Activated T-helper 9 cell treated with anti-CD3 and anti-CD28 coated beads, Interleukin-2, amount 50 U/mL, for 16 hours (primary cell): ENCODE measurements at regions not wholly inside any gene's neighbourhood (a gene's known extent, or its start where the extent isn't known, plus 50 kb on each side); places are given as distances from the start of the nearest gene placed in this dataset.
"Not testable (repeated sequence)": the region's sequence is repeated elsewhere in the genome, so short reads cannot be mapped to it uniquely, and the experiment has no call there.

Source experiments
- DNase-seq: peaks from one replicate; pipeline ENCODE4 v3.0.0-alpha.2; 2020; ENCODE audit warnings: low read depth

DNA sequence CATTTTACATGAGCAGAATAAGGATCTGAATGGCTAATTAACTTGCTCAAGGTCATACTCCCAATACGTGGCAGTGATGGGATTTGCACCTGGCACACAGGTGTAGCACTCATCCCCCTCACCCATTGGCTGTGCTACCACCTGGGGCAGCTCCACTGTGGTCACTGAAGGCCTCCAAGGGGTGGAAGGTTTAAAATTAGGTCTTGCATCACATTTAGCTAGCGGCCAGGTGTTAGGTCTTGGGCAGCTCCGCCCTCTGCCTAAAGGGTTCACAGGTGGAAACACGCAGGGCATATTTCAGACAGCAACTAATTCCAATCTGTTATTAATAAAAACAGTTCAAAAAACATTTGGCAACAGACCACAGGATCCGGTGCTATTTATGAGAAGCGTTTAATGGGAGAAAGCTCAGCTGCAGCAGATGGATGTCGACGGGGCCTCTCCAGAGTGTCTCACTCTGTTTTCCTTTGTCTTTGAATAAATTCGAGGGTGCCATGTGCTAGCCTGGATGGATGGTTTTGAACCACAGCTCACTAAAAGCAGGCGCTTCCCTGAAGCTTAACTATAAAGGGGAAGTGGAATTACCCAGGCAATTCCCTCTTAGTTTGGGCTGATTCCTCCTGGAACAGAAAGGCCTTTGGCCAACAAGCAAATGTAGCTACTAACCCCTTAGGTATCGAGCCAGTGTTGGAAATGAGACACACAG, 1017.6 kb downstream of the TYW1 start:
- DNase-seq: no peak

DNA sequence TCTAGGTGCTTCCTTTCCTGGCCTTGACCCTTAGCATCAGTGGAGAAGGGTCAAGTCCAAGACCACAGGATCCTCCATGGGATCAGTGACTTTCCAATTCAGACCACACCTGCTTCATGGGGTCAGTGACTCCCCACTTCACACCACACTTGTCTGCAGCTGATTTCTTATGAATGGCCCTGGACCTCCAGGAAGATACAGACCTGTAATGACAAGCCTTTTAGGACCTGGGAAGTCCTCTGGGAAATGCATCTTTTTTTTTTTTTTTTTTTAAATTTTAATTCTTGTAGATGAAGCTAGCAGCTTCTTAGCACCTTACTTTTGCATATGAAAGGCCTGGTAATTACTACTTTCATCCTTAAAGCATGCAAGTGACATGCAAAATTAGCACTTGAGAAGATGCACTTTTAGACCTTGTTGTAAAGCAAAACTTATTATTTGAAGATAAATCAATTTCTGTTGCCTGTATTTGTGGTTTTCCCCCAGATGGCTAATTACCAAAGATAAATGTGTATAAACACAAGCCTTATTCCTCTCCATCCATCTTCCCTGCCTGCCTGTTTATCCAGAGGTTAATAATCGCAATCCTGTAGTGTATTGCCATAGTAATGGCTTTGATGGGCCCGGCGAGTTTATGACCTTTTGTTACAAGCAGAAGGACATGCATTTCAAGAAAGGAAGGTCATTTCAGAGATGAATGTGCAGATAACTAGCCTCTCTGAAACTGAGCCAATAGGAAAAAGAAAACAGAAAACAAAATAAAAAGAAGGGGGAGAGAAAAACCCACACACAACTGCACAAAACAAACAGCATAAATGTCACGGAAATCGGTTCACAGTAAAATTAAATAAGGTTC, 1018.7 kb downstream of the TYW1 start:
- no peak for DNase-seq

DNA sequence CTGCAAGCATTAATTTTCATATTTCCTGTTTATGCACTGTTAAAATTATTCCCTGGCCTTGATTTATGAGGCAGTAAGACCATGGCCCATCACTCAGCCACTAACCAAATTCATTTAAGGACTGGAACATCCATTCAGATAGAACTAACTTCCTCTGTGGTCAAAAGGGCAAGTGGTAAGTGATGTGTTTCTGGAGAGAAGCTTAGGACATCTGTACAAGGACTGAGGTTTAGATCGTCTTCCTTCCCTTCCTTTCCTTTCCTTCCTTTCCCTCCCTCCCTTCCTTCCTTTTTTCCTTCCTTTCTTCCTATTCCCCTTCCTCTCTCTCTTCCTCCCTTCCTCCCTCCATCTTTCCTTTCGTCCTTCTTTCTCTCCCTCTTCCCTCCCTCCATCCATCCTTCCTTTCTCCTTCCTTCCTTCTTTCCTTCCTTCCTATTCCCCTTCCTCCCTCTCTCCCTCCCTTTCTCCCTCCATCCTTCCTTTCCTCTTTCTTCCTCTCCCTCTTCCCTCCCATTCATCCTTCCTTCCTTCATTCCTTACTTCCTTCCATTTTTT, 1019.4 kb downstream of the TYW1 start:
- no peak for DNase-seq

DNA sequence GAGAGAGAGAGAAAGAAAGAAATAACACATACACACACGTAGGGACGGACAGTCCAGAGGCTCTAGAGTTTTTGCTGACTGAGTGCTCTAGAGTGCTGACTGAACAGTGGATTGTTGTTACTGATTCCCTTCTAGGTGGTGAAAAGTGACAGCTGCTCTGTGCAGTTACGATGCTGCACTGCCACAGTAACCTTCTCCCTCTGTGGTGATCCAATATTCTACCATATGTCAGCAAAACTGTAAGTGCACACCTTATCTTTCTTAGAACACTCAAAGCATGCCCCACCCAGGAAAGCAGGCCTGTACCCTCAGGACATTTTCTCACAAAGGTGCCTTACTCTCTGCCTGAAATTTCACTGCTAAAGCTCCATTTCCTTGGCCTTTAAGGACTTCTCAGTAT, 1023.5 kb downstream of the TYW1 start:
- no peak for DNase-seq

DNA sequence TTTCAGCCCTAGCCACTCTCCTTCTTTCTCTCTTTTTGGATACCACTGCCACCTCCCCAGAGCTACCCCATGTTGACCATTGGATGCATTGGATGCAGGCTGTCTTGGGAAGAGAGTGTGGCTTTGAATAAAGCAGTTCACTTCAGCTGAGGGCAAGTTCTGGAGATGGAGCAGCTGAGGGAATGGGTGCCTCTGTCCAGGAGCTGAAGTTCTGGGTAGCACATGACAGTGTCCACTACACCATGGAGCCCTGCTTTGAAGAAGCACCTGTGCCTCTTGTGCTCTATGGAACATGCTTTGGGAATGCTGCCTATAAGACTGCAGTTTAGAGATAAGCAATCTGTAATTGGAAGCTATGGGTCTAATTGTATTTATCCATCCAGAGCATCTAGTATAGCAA, 1028.7 kb downstream of the TYW1 start:
- DNase-seq: no peak

DNA sequence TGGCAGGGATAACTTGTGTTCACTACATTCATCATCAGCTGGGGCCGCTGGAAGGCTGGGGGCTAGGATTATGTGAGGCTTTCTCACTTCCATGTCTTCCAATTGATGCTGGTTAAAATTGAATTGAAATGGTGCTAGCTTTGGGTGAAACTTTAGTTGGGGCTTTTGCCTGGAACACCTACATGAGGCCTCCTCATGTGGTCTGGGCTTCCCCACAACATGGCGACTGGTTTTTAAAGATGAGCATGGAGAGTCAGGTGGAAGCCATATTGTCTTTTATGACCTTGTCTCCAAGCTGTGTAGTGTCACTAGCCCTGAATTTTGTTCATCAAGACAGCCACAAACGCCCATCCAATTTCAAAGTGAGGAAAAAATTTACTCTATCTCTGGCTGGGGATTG, 1033.9 kb downstream of the TYW1 start:
- no peak for DNase-seq

DNA sequence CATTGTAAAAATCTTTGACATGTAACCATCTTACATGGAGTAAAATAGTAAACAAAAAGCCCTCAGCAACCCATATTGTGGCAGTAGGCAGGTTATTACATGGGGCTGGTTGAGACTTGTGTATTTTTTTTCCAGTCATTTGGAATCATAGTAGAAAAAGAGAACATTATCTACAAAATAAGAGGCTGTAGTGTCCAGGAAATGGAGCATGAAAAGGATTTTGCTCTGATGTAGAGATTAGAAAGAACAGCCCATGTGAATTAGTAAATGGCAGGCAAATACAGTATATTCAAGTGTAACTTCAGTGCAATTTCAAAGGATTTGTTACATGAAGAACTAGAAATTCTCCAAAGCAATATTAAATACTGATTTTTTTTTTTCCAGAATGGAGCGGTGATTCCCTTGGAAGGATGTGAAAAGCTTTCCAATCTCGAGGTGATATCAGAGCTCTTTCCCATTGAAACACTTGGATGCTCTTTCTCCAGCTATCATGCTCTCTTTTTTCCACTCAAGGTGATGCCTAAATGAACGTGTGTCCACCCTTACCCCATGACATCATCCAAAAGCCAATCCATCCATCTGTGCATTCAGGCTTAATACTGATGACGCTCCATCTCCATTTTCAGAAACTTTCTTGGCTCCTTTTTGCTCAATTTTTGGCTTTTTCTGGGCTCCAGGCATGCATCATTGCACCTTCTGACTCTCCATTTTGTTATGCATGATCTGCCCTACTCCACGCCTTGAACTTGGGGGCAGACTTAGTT, 1034.7 kb downstream of the TYW1 start:
- DNase-seq: no peak

DNA sequence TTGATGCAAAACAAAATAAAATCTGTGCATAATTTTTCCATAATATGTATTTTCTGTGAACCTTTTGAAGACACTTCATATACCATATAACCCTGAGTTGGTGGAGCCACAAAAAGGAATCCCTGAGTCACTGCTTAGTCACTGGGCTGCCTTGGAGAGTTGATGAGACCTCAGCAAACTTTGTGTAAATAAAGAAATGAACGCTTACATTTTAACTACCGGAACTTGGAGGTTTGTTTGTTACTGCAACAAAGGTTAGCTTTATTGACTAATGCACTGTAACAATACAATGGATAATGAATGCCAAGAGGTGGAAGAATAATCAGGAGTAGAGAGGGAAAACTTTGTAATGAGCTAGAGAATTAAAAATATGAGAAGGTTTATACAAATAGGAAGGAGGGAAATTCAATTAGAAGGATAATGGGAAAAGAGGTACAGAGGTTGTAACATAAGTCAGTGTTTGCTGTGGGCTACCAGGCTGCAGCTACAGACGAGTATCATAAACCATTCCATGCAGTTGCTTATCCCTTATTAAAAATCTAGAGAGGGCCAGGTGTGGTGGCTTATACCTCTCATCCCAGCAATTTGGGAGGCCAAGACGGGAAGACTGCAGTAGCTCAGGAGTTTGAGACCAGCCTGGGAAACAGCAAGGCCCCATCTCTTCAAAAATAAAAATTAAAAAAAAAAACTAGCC, 1042.1 kb downstream of the TYW1 start:
- no peak for DNase-seq

DNA sequence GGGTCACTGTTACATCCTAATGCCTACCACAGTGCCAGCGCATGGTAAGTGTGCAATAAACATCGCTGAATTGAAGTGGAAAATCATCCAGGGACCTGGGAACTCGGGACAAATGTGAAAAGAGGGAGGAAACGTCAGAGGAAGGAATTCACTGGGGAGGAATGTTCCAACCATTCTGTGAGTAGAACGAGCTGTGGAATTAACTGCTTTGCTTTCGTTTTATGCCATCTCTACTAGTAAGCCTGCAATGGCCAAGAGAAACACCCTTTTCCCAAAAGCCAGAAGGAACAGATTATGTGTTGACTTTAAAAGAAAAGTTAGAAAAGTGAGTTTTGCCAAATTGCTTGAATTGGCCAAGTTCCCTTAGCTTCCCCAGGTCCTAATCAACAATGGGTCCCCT, 1044.9 kb downstream of the TYW1 start:
- DNase-seq: no peak

DNA sequence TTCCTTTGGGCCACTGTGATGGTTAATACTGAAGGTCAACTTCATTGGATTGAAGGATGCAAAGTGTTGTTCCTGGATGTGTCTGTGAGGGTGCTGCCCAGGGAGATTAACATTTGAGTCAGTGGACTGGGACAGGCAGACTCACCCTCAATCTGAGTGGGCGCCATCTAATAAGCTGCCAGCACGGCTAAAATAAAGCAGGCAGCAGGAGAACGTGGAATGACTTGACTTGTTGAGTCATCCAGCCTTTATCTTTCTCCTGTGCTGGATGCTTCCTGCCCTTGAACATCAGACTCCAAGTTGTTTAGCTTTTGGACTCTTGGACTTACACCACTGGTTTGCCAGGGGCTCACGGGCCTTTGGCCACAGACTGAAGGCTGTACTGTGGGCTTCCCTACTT, 1046.9 kb downstream of the TYW1 start:
- DNase-seq: no peak

DNA sequence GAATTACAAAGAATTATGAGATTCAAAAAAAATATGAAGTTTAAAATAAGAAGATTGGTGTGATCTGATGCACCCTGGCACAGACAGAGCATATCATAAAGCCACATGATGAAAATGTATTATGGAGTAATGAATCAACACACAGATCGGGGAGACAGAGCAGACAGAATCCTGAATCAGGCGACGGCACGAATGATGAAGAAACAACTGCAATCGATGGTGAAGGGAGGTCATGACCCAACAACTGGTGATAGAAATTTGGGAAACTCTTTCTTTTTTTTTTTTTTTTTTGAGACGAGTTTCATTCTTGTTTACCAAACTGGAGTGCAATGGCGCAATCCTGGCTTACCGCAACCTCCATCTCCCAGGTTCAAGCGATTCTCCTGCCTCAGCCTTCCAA, 1054.0 kb downstream of the TYW1 start:
- DNase-seq: no peak

DNA sequence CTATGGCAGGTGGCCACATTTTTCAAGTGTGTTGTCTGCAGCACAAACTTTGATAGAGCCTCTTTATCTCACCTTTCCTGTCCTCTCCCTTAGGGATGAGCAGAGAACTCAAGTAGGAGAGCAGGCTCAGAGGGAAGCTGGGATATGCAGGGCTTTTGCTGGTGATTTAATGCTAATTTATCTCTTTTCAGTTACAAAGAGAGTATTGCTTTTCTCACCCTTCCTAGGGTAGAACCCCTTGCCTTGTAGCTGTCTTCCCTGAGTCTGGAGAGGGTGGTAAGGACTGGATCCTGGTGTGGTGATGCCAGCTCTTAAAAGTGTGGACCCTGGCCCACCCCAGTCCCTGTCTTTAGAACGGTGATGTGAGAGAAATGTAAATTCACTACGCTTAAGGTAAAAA, 1061.4 kb downstream of the TYW1 start:
- DNase-seq: no peak

DNA sequence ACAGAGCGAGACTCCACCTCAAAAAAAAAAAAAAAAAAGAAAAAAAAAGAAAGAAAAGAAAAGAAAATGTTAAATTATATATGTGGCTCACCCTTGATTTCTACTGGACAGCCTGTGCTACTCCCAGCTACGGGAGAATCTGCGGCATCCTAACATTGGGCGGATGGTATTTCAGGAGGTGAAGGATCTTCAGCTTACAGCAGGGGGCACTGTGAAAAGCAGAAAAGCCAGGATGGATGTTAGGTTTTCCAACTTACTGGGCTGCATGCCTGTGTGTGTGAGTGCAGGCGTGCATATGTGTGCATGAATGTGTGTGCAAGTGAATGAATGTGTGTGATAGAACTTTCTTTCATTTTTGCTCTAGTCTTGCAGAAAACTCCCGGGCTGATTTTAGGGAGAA, 1066.5 kb downstream of the TYW1 start:
- no peak for DNase-seq

DNA sequence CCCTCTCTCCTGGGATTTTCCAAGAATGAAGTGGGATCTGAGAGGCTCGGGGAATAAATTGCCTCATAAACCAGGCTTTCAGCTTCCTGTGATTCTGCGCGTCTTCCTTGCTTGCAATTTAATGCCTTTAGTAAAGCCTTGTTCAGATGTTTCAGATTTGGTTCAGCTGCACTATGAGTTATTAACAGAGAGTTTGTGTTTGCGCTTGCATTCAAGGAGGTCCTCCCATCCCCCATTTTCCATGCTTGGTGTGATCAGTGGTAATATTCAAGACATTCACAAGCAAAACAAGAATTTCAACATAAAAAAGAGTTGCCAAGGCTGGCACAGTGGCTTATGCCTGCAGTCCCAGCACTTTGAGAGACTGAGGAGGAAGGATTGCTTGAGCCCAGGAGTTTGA, 1068.9 kb downstream of the TYW1 start:
- no peak for DNase-seq

DNA sequence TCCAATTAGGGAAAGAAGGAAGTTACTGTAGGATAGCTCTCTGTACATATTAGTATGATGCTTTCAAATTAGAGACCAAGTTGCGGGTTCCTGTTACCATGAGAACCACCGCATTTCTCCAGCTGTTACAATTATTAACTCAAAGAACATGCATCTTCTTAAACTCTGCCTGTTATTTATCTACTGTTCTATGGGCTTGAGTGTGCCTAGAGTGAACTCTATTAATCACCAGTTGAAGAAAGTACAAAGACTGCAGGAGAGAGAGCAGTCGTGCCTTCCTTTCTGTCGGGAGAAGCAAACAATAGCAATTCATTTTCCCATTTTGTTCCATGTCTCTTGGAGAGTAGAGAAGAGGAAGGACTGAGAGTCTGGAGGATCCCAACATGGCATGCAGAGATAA, 1071.2 kb downstream of the TYW1 start:
- DNase-seq: no peak

DNA sequence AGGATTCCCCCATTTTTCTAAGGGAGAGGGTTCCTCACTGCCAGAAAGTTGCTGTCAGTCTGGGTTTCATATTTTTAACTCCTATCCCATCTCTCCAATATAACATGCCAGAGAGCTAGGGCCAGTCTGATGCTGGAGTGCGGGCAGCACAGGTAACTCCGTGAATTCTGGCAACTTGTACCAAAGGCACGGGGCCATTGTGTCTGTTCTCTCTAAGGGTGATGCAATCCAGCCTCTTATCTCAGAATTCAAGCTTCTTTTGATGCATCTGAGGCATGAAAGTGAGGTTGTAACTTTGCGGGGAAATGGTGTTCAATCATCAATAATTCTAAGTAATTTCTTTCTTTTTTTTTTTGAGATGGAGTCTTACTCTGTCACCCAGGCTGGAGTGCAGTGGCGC, 1074.4 kb downstream of the TYW1 start:
- DNase-seq: no peak

DNA sequence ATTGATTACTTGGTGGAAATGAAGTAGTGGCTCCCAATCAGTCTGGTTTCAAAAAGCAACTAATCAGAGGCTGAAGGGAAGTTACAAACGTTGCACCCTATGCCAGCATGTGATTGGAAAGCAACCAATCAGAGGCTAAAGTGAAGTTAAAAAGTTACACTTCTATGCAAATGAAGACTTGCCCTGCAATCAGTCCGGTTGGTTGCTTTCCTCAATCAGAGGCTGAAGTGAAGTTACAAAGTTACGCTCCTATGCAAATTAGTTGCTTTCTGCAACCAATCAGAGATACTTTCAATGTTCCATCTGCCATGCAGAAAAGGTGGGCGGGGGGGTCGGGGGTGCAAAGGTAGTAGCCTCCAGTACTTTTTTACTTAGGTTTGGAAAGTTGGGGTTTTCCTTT, 1077.1 kb downstream of the TYW1 start:
- no peak for DNase-seq

DNA sequence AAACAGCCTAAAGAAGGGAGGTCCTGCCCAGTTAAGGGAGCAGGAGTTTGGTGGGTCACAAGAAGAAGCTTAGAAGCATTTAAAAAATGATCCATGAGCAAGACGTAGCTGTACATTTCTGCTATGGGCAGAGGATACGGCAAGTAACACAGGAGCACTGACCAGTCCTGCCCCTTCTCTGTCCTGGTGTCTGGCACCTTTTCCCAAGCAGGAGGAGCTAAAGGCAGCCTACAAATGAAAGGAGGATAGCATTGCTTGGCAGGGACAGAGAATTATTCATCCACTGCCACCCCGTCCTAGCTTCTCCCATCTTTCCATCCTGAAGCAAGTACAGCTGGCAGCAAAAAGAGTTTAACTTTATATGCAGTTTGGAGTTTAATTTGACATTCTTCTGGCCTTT, 1077.6 kb downstream of the TYW1 start:
- DNase-seq: no peak

DNA sequence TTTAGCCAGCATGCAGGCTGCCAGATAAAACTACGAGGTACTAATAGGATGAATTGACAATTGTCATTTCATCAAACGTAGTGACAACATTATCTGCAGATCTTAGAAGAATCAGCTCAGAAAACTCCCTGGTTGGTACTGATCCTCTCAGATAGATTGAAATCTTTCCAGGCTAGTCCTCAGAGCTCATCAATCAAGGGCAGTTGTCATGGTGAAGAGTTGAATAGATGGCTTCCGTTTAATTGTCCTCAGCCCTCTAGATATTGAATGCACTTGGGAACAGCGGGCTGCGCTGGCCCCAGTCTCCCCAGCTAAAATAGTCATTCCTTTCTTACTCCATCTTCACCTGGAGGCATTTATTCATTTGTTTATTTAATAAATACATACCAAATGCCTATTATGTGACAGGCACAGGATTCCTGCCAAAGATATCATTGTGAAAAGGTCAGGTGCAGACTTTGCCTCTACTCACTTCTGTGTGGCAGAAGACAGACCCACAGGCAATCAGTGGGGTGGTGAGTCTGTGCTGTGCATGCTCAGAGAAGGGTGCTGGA, 1081.6 kb downstream of the TYW1 start:
- no peak for DNase-seq

DNA sequence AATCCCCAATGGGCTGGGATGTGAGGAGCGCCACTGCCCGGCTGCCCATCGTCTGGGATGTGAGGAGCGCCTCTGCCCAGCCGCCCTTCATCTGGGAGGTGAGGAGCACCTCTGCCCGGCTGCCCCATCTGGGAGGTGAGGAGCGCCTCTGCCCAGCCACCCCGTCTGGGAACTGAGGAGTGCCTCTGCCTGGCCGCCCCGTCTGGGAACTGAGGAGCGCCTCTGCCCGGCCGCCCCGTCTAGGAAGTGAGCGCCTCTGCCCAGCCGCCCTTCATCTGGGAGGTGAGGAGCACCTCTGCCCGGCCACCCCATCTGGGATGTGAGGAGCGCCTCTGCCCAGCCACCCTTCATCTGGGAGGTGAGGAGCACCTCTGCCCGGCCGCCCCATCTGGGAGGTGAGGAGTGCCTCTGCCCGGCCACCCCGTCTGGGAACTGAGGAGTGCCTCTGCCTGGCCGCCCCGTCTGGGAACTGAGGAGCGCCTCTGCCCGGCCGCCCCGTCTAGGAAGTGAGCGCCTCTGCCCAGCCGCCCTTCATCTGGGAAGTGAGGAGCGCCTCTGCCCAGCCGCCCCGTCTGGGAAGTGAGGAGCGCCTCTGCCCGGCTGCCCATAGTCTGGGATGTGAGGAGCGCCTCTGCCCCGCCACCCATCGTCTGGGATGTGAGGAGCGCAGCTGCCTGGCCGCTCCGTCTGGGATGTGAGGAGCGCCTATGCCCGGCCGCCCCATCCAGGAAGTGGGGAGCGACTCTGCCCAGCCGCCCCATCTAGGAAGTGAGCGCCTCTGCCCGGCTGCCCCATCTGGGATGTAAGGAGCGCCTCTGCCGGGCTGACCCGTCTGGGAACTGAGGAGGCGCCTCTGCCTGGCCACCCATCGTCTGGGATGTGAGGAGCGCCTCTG, 1085.7 kb downstream of the TYW1 start:
- DNase-seq: not testable (repeated sequence)
